ENCODE measurements at regions not wholly inside any gene's neighbourhood (a gene's known extent, or its start where the extent isn't known, plus 50 kb on each side); places are given as distances from the start of the nearest gene placed in this dataset.

DNA sequence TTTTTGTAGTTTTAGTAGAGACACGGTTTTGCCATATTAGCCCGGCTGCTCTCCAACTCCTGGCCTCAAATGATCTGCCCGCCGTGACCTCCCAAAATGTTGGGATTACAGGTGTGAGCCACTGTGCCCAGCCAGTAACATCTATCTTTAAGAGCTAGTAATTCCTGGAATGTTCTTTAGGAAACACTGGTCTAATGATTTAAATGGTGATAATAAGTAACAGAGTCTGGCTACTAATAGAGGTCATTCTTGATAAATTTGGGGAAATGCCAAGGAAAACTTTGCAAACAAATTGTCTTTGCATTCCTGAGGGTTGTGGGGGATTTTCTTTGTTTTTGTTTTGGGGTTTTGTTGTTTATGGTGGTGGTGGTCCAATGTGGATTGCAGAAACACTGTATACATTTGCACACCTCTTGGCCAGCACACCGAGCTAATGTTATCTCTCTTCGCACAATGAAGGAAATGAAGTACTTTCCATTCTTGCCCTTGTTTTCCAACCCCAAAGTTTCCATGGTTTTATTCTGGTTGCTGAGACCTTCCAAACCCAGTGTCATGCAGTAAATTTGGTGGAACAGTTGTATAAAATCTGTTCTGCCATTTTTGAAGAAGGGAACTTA, 51.3 kb upstream of the WIPF3 start:
- Histone ChIP-seq H3K27ac (ENCODE audit: low read depth in 2 of 2, low read length in 2 of 2) (no peak overlapping the region), H3K36me3 (ENCODE audit: control insufficient read depth in 2 of 3, insufficient read depth in 3 of 3, low read length in 3 of 3) (no peaks in the 10 kb centered on the region), H3K9me3 (ENCODE audit: control insufficient read depth in 2 of 3, insufficient read depth in 1 of 3, low read length in 3 of 3) (no peaks in the 10 kb centered on the region), H3K27me3 (ENCODE audit: control insufficient read depth, insufficient read depth, low read length) (no peaks in the 10 kb centered on the region), H3K9ac (ENCODE audit: low read length in 3 of 3) (no peak overlapping the region), H3K4me3 (ENCODE audit: low read length in 3 of 3) (no peak overlapping the region), H3K4me1 (ENCODE audit: control insufficient read depth in 2 of 3, insufficient read depth in 2 of 3, low read depth in 1 of 3, low read length in 3 of 3) (peaks cover 0 to 7% (median 0%) of the 10 kb centered on the region in 3 donors)
- peak in 1 of 5 donors; percentile 30 for DNase-seq
- intact Hi-C loops (cut with DNase I): no loop called here
- TF ChIP-seq, protein P1, sequence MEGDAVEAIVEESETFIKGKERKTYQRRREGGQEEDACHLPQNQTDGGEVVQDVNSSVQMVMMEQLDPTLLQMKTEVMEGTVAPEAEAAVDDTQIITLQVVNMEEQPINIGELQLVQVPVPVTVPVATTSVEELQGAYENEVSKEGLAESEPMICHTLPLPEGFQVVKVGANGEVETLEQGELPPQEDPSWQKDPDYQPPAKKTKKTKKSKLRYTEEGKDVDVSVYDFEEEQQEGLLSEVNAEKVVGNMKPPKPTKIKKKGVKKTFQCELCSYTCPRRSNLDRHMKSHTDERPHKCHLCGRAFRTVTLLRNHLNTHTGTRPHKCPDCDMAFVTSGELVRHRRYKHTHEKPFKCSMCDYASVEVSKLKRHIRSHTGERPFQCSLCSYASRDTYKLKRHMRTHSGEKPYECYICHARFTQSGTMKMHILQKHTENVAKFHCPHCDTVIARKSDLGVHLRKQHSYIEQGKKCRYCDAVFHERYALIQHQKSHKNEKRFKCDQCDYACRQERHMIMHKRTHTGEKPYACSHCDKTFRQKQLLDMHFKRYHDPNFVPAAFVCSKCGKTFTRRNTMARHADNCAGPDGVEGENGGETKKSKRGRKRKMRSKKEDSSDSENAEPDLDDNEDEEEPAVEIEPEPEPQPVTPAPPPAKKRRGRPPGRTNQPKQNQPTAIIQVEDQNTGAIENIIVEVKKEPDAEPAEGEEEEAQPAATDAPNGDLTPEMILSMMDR (IDR thresholded peaks at IDR 0.05; ENCODE audit: borderline replicate concordance, extremely low read depth, insufficient read depth): no peak
- no peak for FAIRE-seq

Small RNA genes lying in the stretch of these regions (microRNA-seq; reads per million reads assigned to microRNA genes)
- gene MIR550A3: 3.0 reads per million
